ENCODE measurements at regions not wholly inside any gene's neighbourhood (a gene's known extent, or its start where the extent isn't known, plus 50 kb on each side); places are given as distances from the start of the nearest gene placed in this dataset.

- POLR2A ChIA-PET, result no interaction called here
- no peak for TF ChIP-seq CTCF (IDR thresholded peaks at IDR 0.05; ENCODE audit: low read depth, low read length)
- Histone ChIP-seq H3K4me3 (ENCODE audit: low read depth, low read length) (no peak overlapping the region), H3K27ac (ENCODE audit: low read depth, low read length) (no peak overlapping the region), H3K9me3 (ENCODE audit: control insufficient read depth, insufficient read depth, low read length) (no peaks in the 10 kb centered on the region), H3K27me3 (ENCODE audit: control insufficient read depth, insufficient read depth, low read length) (no peaks in the 10 kb centered on the region)
- peak; percentile 16 for DNase-seq (ENCODE audit: low read depth, low spot score)
- CTCF ChIA-PET, result no interaction called here
Measured at GRCh38 chr6:21840428-21840827, 246.9 kb downstream of the SOX4 start.

GRCh38 chr6:21842875-21843645, 249.5 kb downstream of the SOX4 start:
- Histone ChIP-seq H3K4me3 (ENCODE audit: low read depth, low read length) (no peak overlapping the region), H3K27me3 (ENCODE audit: control insufficient read depth, insufficient read depth, low read length) (no peaks in the 10 kb centered on the region), H3K27ac (ENCODE audit: low read depth, low read length) (no peak overlapping the region), H3K9me3 (ENCODE audit: control insufficient read depth, insufficient read depth, low read length) (no peaks in the 10 kb centered on the region)
- POLR2A ChIA-PET, result no interaction called here
- DNase-seq (ENCODE audit: low read depth, low spot score), result no peak
- TF ChIP-seq CTCF (IDR thresholded peaks at IDR 0.05; ENCODE audit: low read depth, low read length), result no peak
- CTCF ChIA-PET, result no interaction called here

GRCh38 chr6:21844120-21844917, 250.8 kb downstream of the SOX4 start:
- H3K27me3 ChIP-seq (ENCODE audit: control insufficient read depth, insufficient read depth, low read length), result no peaks in the 10 kb centered on the region
- no peak overlapping the region for H3K27ac ChIP-seq (ENCODE audit: low read depth, low read length)
- no peak for TF ChIP-seq CTCF (IDR thresholded peaks at IDR 0.05; ENCODE audit: low read depth, low read length)
- no peak overlapping the region for H3K4me3 ChIP-seq (ENCODE audit: low read depth, low read length)
- no peaks in the 10 kb centered on the region for H3K9me3 ChIP-seq (ENCODE audit: control insufficient read depth, insufficient read depth, low read length)
- no peak for DNase-seq (ENCODE audit: low read depth, low spot score)
- POLR2A ChIA-PET, result interaction anchor here (0.7 kb wide), 1 partner anchor 9 kb away, joined by 3 read pairs; no protein-coding TSS in a partner anchor
- CTCF ChIA-PET, result no interaction called here

GRCh38 chr6:21845018-21845417, 251.5 kb downstream of the SOX4 start:
- no peak overlapping the region for H3K4me3 ChIP-seq (ENCODE audit: low read depth, low read length)
- TF ChIP-seq CTCF (IDR thresholded peaks at IDR 0.05; ENCODE audit: low read depth, low read length), result no peak
- no peaks in the 10 kb centered on the region for H3K27me3 ChIP-seq (ENCODE audit: control insufficient read depth, insufficient read depth, low read length)
- no peaks in the 10 kb centered on the region for H3K9me3 ChIP-seq (ENCODE audit: control insufficient read depth, insufficient read depth, low read length)
- no peak for DNase-seq (ENCODE audit: low read depth, low spot score)
- CTCF ChIA-PET, result no interaction called here
- POLR2A ChIA-PET, result interaction anchor here (0.7 kb wide), 1 partner anchor 8 kb away, joined by 3 read pairs; no protein-coding TSS in a partner anchor
- no peak overlapping the region for H3K27ac ChIP-seq (ENCODE audit: low read depth, low read length)

Measured in AG04450 (cell line).